Spleen (tissue), 11 donors: ENCODE measurements at regions not wholly inside any gene's neighbourhood (a gene's known extent, or its start where the extent isn't known, plus 50 kb on each side); places are given as distances from the start of the nearest gene placed in this dataset.

Source experiments
- DNase-seq: peaks from one replicate; pipeline ENCODE4 v3.0.0-alpha.2; 2020
- H3K27ac ChIP-seq, 8 donors: fragments of 200-600 bp; sonication (generic) in 7 of 8; 1 replicate in 4 of 8; 2 replicates in 4 of 8; pipeline versions ENCODE4 v1.5.0 to v1.8.0; 2016 to 2021; ENCODE audit warnings: inconsistent platforms in 4 of 8, mild to moderate bottlenecking in 4 of 8, moderate library complexity in 1 of 8
- H3K27me3 ChIP-seq, 7 donors: fragments of 200-600 bp; sonication (generic) in 6 of 7; replicated peaks in 1 of 7; 1 replicate in 4 of 7; 2 replicates in 3 of 7; pipeline versions ENCODE4 v1.5.0 to v1.8.0; 2016 to 2021; ENCODE audit warnings: inconsistent platforms in 3 of 7, mild to moderate bottlenecking in 1 of 7
- H3K36me3 ChIP-seq, 6 donors: fragments of 200-600 bp; sonication (generic) in 5 of 6; 1 replicate in 4 of 6; 2 replicates in 2 of 6; pipeline versions ENCODE4 v1.5.0 to v1.8.0; 2016 to 2021; ENCODE audit warnings: inconsistent platforms in 2 of 6
- H3K4me1 ChIP-seq, 6 donors: fragments of 200-600 bp; sonication (generic) in 5 of 6; 1 replicate in 3 of 6; 2 replicates in 3 of 6; pipeline versions ENCODE4 v1.5.0 to v1.8.0; 2016 to 2021; ENCODE audit warnings: inconsistent platforms in 3 of 6
- H3K4me3 ChIP-seq, 8 donors: fragments of 200-600 bp; sonication (generic) in 7 of 8; 1 replicate in 4 of 8; 2 replicates in 4 of 8; pipeline versions ENCODE4 v1.5.0 to v1.8.0; 2016 to 2021; ENCODE audit warnings: inconsistent platforms in 4 of 8, mild to moderate bottlenecking in 4 of 8, moderate library complexity in 2 of 8
- H3K9me3 ChIP-seq, 8 donors: fragments of 200-600 bp; sonication (generic) in 7 of 8; 1 replicate in 4 of 8; 2 replicates in 4 of 8; pipeline versions ENCODE4 v1.5.0 to v1.8.0; 2016 to 2021; ENCODE audit warnings: inconsistent platforms in 4 of 8
- POLR2A ChIP-seq, 3 donors: fragments of 450-650 bp; IDR thresholded peaks; one replicate each; pipeline ENCODE4 v1.5.1; 2017; ENCODE audit warnings: antibody characterized with exemption in 3 of 3, mild to moderate bottlenecking in 1 of 3
- POLR2AphosphoS5 ChIP-seq, 3 donors: sonication (generic); formaldehyde crosslinking; IDR thresholded peaks; one replicate each; pipeline ENCODE4 v1.5.1; 2017; ENCODE audit warnings: antibody characterized with exemption in 3 of 3
- WGBS, 5 donors: extraction: QIAGEN DNeasy Blood & Tissue Kit in 3 of 5; methylation state at CpG; one replicate each; pipeline versions ENCODE4 v1.1.5 to v1.1.7; 2013 to 2018; 5-methylcytosine and 5-hydroxymethylcytosine counted together
- intact Hi-C: fragments of 100-400 bp; cut with DNase I; formaldehyde crosslinking; loops from one replicate; pipeline ENCODE4 v1.15.0; 2023; ENCODE audit warnings: low total_unique reads
- TF ChIP-seq, protein P1 (sequence below), 11 experiments: fragments of 200-600 bp in 7 of 11; fragments of 450-650 bp in 4 of 11; sonication (generic) in 4 of 11; IDR thresholded peaks in 8 of 11; conservative IDR thresholded peaks in 3 of 11; 1 replicate in 7 of 11; 2 replicates in 4 of 11; pipeline versions ENCODE4 v1.4.0 to v1.8.0; 2016 to 2021; ENCODE audit warnings: antibody characterized with exemption in 11 of 11, inconsistent platforms in 4 of 11, mild to moderate bottlenecking in 1 of 11
- donor health status: healthy with polysubstance abuse.
- donor health status: DM: no; HTN: no; CAD: no; lungs with moderate emphysema.
- donor health status: DM: no; HTN: no; CAD: no.
- donor health status: Bipolar disorder and iron deficiency.
- donor health status: healthy.
- donor health status: DM: no; HTN: no; CAD: no.
- donor health status: DM: yes; HTN: yes; CAD: no.

DNA sequence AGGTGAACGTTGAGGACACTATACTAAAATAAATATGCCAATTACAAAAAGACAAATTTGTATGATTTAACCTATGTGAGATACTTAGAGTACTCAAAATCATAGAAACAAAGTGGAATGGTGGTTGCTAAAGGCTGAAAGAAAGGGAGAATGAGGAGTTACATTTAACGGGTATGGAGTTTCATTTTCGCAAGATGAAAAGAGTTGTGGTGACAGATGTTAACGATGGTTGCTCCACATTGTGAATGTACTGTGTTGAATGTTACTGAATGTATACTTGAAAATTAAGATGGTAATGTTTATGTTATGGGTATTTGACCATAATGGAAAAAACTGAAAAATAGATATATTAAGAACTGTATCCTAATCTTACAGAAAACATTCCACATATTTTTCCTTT is 51.3 kb upstream of the MOCS2 start:
- TF ChIP-seq POLR2AphosphoS5 (IDR thresholded peaks at IDR 0.05): no peak
- TF ChIP-seq POLR2A (IDR thresholded peaks at IDR 0.05): no peak
- TF ChIP-seq, protein P1, sequence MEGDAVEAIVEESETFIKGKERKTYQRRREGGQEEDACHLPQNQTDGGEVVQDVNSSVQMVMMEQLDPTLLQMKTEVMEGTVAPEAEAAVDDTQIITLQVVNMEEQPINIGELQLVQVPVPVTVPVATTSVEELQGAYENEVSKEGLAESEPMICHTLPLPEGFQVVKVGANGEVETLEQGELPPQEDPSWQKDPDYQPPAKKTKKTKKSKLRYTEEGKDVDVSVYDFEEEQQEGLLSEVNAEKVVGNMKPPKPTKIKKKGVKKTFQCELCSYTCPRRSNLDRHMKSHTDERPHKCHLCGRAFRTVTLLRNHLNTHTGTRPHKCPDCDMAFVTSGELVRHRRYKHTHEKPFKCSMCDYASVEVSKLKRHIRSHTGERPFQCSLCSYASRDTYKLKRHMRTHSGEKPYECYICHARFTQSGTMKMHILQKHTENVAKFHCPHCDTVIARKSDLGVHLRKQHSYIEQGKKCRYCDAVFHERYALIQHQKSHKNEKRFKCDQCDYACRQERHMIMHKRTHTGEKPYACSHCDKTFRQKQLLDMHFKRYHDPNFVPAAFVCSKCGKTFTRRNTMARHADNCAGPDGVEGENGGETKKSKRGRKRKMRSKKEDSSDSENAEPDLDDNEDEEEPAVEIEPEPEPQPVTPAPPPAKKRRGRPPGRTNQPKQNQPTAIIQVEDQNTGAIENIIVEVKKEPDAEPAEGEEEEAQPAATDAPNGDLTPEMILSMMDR (IDR thresholded peaks at IDR 0.05 in 8 of 11, conservative IDR thresholded peaks at IDR 0.05 in 3 of 11): no peak
- H3K9me3 ChIP-seq: no peaks in the 10 kb centered on the region
- peaks cover 0 to 7% (median 0%) of the 10 kb centered on the region in 7 donors for H3K27me3 ChIP-seq
- intact Hi-C loops: no loop called here
- H3K27ac ChIP-seq: no peak overlapping the region
- H3K36me3 ChIP-seq: no peaks in the 10 kb centered on the region
- H3K4me1 ChIP-seq: no peaks in the 10 kb centered on the region
- H3K4me3 ChIP-seq: no peak overlapping the region
- DNase-seq: no peak
- 54 to 74% (median 66%) methylated on average over 4 of the region's 4 CpGs for WGBS, 5 donors

DNA sequence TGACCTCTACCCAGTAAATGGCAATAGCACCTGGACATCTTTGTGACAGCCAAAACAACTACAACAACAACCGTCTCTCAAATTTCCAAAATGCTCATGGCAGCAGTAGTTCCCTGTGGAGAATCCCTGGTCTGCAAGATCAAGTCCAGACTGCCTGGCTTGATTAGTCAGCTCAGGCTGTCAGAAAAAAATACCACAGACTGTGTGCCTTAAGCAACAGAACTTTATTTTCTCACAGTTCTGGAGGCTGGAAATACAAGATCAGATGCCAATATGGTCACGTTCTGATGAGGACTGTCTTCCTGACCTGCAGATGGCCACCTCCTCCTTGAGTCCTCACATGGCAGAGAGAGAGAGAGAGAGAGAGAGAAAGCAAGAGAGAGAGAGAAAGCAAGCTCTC is 52.3 kb upstream of the MOCS2 start:
- DNase-seq: no peak
- no peaks in the 10 kb centered on the region for H3K9me3 ChIP-seq
- no peaks in the 10 kb centered on the region for H3K4me1 ChIP-seq
- no peak overlapping the region for H3K27ac ChIP-seq
- intact Hi-C loops: no loop called here
- TF ChIP-seq POLR2AphosphoS5 (IDR thresholded peaks at IDR 0.05): no peak
- no peak for TF ChIP-seq POLR2A (IDR thresholded peaks at IDR 0.05)
- TF ChIP-seq, protein P1 (IDR thresholded peaks at IDR 0.05 in 8 of 11, conservative IDR thresholded peaks at IDR 0.05 in 3 of 11): no peak
- no peak overlapping the region for H3K4me3 ChIP-seq
- 72 to 81% (median 75%) methylated on average over 2 of the region's 2 CpGs for WGBS, 5 donors
- no peaks in the 10 kb centered on the region for H3K36me3 ChIP-seq
- peaks cover 0 to 7% (median 0%) of the 10 kb centered on the region in 7 donors for H3K27me3 ChIP-seq

DNA sequence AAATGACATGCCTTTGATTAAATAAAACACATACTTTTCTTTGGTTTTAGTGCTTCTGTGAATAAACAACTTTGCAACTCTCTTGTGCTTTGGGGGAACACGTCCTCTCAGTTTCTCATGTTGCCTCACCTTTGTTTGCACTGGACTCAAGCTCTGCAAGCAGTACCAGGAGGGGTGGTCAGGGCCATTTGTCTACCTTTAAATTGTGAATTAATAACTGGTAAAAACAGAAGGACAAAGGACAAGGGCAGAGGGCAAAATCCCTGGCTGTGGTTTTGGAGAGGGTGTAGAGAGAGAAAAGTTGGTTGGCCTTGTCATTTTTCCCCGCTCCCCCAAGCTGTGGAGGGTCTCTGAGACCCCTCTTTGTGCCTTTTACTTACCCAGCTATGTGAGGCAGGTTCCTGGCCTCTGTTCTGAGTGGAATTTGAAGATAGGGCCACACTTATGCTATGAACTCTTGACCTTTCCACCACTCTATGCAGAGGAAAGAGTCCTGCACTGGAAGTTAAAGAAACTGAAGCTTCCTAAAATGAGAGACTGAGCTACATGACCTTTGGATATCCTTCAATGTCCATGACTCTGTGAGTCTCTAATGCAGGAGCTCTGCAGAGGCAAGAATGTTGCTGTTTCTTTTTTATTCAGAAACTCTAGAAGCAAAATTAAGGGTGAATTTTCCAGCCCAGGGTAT is 55.1 kb upstream of the MOCS2 start:
- Histone ChIP-seq H3K27me3 (no peaks in the 10 kb centered on the region), H3K4me1 (no peaks in the 10 kb centered on the region), H3K27ac (no peak overlapping the region), H3K4me3 (no peak overlapping the region), H3K9me3 (no peaks in the 10 kb centered on the region), H3K36me3 (no peaks in the 10 kb centered on the region)
- WGBS, 5 donors: 71 to 93% (median 78%) methylated on average over 2 of the region's 2 CpGs
- intact Hi-C loops: no loop called here
- TF ChIP-seq POLR2A (IDR thresholded peaks at IDR 0.05) (no peak), POLR2AphosphoS5 (IDR thresholded peaks at IDR 0.05) (no peak)
- TF ChIP-seq, protein P1 (IDR thresholded peaks at IDR 0.05 in 8 of 11, conservative IDR thresholded peaks at IDR 0.05 in 3 of 11): no peak
- DNase-seq: no peak

DNA sequence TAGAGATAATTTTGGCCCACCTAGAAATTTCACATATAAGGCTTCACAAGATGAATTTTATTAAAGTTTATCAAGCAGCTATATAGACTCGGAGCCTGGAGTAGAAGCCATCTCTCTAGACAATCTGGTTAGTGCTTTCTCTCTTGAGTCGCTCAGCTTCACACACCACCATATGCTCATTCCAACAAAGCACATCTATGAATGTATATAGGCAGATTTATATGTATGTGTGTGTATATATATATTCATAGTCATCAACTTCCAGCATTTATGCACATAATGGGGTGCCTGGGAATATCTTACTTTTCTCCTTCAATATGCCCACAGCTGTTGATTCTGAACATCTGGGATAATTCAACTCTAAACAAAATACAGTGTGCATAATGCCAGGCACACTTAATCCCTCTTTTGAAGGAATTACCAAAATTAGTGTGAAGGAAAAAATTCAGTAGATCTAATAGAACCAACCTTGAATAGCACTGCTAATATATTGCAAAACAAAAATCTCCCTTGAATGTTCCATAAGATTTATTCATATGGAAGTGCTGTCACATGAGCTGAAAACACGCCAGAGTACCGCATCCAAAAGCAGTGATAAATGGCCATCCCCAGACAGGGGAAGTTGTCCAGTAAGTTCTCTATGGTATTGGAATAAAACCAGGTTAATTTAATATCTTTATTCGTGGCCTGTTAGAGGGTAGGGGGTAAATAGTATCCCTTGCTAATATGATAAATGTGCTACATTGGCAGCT is 56.0 kb upstream of the MOCS2 start:
- no peak for DNase-seq
- no peaks in the 10 kb centered on the region for H3K4me1 ChIP-seq
- TF ChIP-seq POLR2A (IDR thresholded peaks at IDR 0.05): no peak
- TF ChIP-seq, protein P1 (IDR thresholded peaks at IDR 0.05 in 8 of 11, conservative IDR thresholded peaks at IDR 0.05 in 3 of 11): no peak
- no peak for TF ChIP-seq POLR2AphosphoS5 (IDR thresholded peaks at IDR 0.05)
- H3K27ac ChIP-seq: no peak overlapping the region
- H3K36me3 ChIP-seq: no peaks in the 10 kb centered on the region
- 71 to 87% (median 78%) methylated on average over 5 of the region's 5 CpGs for WGBS, 5 donors
- no peaks in the 10 kb centered on the region for H3K27me3 ChIP-seq
- no peak overlapping the region for H3K4me3 ChIP-seq
- H3K9me3 ChIP-seq: no peaks in the 10 kb centered on the region
- intact Hi-C loops: no loop called here
